ENCODE measurements at regions not wholly inside any gene's neighbourhood (a gene's known extent, or its start where the extent isn't known, plus 50 kb on each side); places are given as distances from the start of the nearest gene placed in this dataset.
"Not testable (repeated sequence)": the region's sequence is repeated elsewhere in the genome, so short reads cannot be mapped to it uniquely, and the experiment has no call there.

GRCh38 chr6:125586605-125587004 is 162.8 kb upstream of the HEY2 start:
- DNase-seq (ENCODE audit: extremely low read depth, low read depth, low spot score) = no peak

GRCh38 chr6:125587666-125588632 is 161.5 kb upstream of the HEY2 start:
- DNase-seq (ENCODE audit: extremely low read depth, low read depth, low spot score) = peak; percentile 85

- not testable (repeated sequence) for DNase-seq (ENCODE audit: extremely low read depth, low read depth, low spot score)
These were observed 157.6 kb upstream of the HEY2 start for GRCh38 chr6:125591796-125592195.

- no peak for DNase-seq (ENCODE audit: extremely low read depth, low read depth, low spot score)
These were observed 155.7 kb upstream of the HEY2 start for GRCh38 chr6:125593746-125594145.

- no peak for DNase-seq (ENCODE audit: extremely low read depth, low read depth, low spot score)
These were observed 153.4 kb upstream of the HEY2 start for GRCh38 chr6:125596020-125596419.

GRCh38 chr6:125597411-125598253 is 151.8 kb upstream of the HEY2 start:
- no peak for DNase-seq (ENCODE audit: extremely low read depth, low read depth, low spot score)

GRCh38 chr6:125598422-125598821 is 151.0 kb upstream of the HEY2 start:
- no peak for DNase-seq (ENCODE audit: extremely low read depth, low read depth, low spot score)

- no peak for DNase-seq (ENCODE audit: extremely low read depth, low read depth, low spot score)
These were observed 145.2 kb upstream of the HEY2 start for GRCh38 chr6:125604257-125604656.

GRCh38 chr6:125611573-125612344 is 137.7 kb upstream of the HEY2 start:
- peak; percentile 87 for DNase-seq (ENCODE audit: extremely low read depth, low read depth, low spot score)

GRCh38 chr6:125612345-125612846 is 137.0 kb upstream of the HEY2 start:
- DNase-seq (ENCODE audit: extremely low read depth, low read depth, low spot score) = no peak

GRCh38 chr6:125618629-125619028 is 130.8 kb upstream of the HEY2 start:
- no peak for DNase-seq (ENCODE audit: extremely low read depth, low read depth, low spot score)

GRCh38 chr6:125623085-125623484 is 126.3 kb upstream of the HEY2 start:
- DNase-seq (ENCODE audit: extremely low read depth, low read depth, low spot score) = no peak

- DNase-seq (ENCODE audit: extremely low read depth, low read depth, low spot score) = no peak
These were observed 118.3 kb upstream of the HEY2 start for GRCh38 chr6:125631165-125631564.

- not testable (repeated sequence) for DNase-seq (ENCODE audit: extremely low read depth, low read depth, low spot score)
These were observed 113.4 kb upstream of the HEY2 start for GRCh38 chr6:125636011-125636410.

GRCh38 chr6:125636671-125637070 is 112.8 kb upstream of the HEY2 start:
- no peak for DNase-seq (ENCODE audit: extremely low read depth, low read depth, low spot score)

- DNase-seq (ENCODE audit: extremely low read depth, low read depth, low spot score) = no peak
These were observed 112.2 kb upstream of the HEY2 start for GRCh38 chr6:125637207-125637606.

- DNase-seq (ENCODE audit: extremely low read depth, low read depth, low spot score) = peak; percentile 86
These were observed 109.9 kb upstream of the HEY2 start for GRCh38 chr6:125639466-125640020.

GRCh38 chr6:125640441-125641150 is 108.8 kb upstream of the HEY2 start:
- no peak for DNase-seq (ENCODE audit: extremely low read depth, low read depth, low spot score)

GRCh38 chr6:125643967-125644661 is 105.3 kb upstream of the HEY2 start:
- DNase-seq (ENCODE audit: extremely low read depth, low read depth, low spot score) = not testable (repeated sequence)
